HepG2 (cell line): ENCODE measurements at regions not wholly inside any gene's neighbourhood (a gene's known extent, or its start where the extent isn't known, plus 50 kb on each side); places are given as distances from the start of the nearest gene placed in this dataset.

ENCODE experiments used
- FOSL2 ChIP-seq: sonication (generic); formaldehyde crosslinking; IDR thresholded peaks from 2 replicates; pipeline ENCODE4 v1.4.0; 2020; ENCODE audit warnings: missing genetic modification reagents
- SAP130 ChIP-seq: IDR thresholded peaks from 2 replicates; pipeline ENCODE4 v1.6.1; 2016; ENCODE audit warnings: low read depth
- SMAD3 ChIP-seq: sonication (generic); formaldehyde crosslinking; IDR thresholded peaks from 2 replicates; pipeline ENCODE4 v1.4.0; 2020; ENCODE audit warnings: missing genetic modification reagents
- ZNF317 ChIP-seq: sonication (generic); formaldehyde crosslinking; IDR thresholded peaks from 2 replicates; pipeline ENCODE4 v1.5.0; 2020; ENCODE audit warnings: mild to moderate bottlenecking, missing genetic modification reagents
- ZNF331 ChIP-seq: sonication (generic); formaldehyde crosslinking; IDR thresholded peaks from 2 replicates; pipeline ENCODE4 v1.4.0; 2020; ENCODE audit warnings: missing genetic modification reagents
- ZNF362 ChIP-seq: sonication (generic); formaldehyde crosslinking; IDR thresholded peaks from 2 replicates; pipeline ENCODE4 v1.4.0; 2020; ENCODE audit warnings: missing genetic modification reagents, mild to moderate bottlenecking, borderline replicate concordance
- ZNF451 ChIP-seq: sonication (generic); formaldehyde crosslinking; IDR thresholded peaks from 2 replicates; pipeline ENCODE4 v1.5.0; 2020; ENCODE audit warnings: mild to moderate bottlenecking, missing genetic modification reagents
- ZNF644 ChIP-seq: IDR thresholded peaks from 2 replicates; pipeline ENCODE4 v1.6.1; 2016; ENCODE audit warnings: low read depth
- ZNF749 ChIP-seq: sonication (generic); formaldehyde crosslinking; IDR thresholded peaks from 2 replicates; pipeline ENCODE4 v1.8.0; 2022; ENCODE audit warnings: mild to moderate bottlenecking, missing genetic modification reagents, moderate library complexity, borderline replicate concordance
- ZNF878 ChIP-seq: sonication (generic); formaldehyde crosslinking; IDR thresholded peaks from 2 replicates; pipeline ENCODE4 v1.8.1; 2023; ENCODE audit warnings: mild to moderate bottlenecking, missing genetic modification reagents, moderate library complexity
- TF ChIP-seq, protein P1 (sequence below), 2 experiments: fragments of 450-650 bp in 1 of 2; sonication (generic) in 1 of 2; formaldehyde crosslinking in 1 of 2; IDR thresholded peaks; 2 replicates each; pipeline versions ENCODE4 v1.6.1 to v1.8.0; 2016 to 2022; ENCODE audit warnings: antibody characterized with exemption in 1 of 2, mild to moderate bottlenecking in 1 of 2, missing genetic modification reagents in 1 of 2
- TF ChIP-seq, protein P2 (sequence below): sonication (generic); formaldehyde crosslinking; IDR thresholded peaks from 2 replicates; pipeline ENCODE4 v1.4.0; 2020; ENCODE audit warnings: missing genetic modification reagents, borderline replicate concordance

DNA sequence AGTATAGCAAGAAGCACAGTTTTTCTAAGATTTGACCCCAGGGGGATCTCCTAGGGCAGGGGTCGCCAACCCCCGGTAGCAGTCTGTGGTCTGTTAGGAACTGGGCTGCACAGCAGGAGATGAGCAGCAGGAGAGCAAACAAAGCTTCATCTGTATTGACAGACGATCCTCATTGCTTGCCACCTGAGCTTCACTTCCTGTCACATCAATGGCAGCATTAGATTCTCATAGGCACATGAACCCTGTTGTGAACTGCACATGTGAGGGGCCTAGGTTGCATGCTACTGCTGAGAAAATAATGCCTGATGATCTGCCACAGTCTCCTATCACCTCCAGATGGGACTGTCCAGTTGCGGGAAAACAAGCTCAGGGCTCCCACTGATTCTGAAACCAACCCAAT lies 136.2 kb downstream of the RGPD3 start (continued):
- TF ChIP-seq ZNF451 (CRISPR knock-in tag) (0 out of 2 replicates have a peak, but pooled peaks have one; percentile 45), ZNF878 (CRISPR knock-in tag) (peak; percentile 79; the same call in 1 of the 2 replicates), ZNF362 (CRISPR knock-in tag) (0 out of 2 replicates have a peak, but pooled peaks have one; percentile 21), ZNF331 (peak; percentile 92), FOSL2 (peak; percentile 29; the same call in 1 of the 2 replicates), SMAD3 (peak; percentile 61; the same call in 1 of the 2 replicates), ZNF644 (CRISPR knock-in tag) (peak; percentile 95), SAP130 (CRISPR knock-in tag) (peak; percentile 74), ZNF749 (CRISPR knock-in tag) (no peak), ZNF317 (CRISPR knock-in tag) (peak; percentile 93)
- TF ChIP-seq, protein P1, sequence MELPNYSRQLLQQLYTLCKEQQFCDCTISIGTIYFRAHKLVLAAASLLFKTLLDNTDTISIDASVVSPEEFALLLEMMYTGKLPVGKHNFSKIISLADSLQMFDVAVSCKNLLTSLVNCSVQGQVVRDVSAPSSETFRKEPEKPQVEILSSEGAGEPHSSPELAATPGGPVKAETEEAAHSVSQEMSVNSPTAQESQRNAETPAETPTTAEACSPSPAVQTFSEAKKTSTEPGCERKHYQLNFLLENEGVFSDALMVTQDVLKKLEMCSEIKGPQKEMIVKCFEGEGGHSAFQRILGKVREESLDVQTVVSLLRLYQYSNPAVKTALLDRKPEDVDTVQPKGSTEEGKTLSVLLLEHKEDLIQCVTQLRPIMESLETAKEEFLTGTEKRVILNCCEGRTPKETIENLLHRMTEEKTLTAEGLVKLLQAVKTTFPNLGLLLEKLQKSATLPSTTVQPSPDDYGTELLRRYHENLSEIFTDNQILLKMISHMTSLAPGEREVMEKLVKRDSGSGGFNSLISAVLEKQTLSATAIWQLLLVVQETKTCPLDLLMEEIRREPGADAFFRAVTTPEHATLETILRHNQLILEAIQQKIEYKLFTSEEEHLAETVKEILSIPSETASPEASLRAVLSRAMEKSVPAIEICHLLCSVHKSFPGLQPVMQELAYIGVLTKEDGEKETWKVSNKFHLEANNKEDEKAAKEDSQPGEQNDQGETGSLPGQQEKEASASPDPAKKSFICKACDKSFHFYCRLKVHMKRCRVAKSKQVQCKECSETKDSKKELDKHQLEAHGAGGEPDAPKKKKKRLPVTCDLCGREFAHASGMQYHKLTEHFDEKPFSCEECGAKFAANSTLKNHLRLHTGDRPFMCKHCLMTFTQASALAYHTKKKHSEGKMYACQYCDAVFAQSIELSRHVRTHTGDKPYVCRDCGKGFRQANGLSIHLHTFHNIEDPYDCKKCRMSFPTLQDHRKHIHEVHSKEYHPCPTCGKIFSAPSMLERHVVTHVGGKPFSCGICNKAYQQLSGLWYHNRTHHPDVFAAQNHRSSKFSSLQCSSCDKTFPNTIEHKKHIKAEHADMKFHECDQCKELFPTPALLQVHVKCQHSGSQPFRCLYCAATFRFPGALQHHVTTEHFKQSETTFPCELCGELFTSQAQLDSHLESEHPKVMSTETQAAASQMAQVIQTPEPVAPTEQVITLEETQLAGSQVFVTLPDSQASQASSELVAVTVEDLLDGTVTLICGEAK (IDR thresholded peaks at IDR 0.05), result no peak
- TF ChIP-seq, protein P1 (CRISPR knock-in tag; IDR thresholded peaks at IDR 0.05), result peak; percentile 60; the same call in 1 of the 2 replicates
- TF ChIP-seq, protein P2, sequence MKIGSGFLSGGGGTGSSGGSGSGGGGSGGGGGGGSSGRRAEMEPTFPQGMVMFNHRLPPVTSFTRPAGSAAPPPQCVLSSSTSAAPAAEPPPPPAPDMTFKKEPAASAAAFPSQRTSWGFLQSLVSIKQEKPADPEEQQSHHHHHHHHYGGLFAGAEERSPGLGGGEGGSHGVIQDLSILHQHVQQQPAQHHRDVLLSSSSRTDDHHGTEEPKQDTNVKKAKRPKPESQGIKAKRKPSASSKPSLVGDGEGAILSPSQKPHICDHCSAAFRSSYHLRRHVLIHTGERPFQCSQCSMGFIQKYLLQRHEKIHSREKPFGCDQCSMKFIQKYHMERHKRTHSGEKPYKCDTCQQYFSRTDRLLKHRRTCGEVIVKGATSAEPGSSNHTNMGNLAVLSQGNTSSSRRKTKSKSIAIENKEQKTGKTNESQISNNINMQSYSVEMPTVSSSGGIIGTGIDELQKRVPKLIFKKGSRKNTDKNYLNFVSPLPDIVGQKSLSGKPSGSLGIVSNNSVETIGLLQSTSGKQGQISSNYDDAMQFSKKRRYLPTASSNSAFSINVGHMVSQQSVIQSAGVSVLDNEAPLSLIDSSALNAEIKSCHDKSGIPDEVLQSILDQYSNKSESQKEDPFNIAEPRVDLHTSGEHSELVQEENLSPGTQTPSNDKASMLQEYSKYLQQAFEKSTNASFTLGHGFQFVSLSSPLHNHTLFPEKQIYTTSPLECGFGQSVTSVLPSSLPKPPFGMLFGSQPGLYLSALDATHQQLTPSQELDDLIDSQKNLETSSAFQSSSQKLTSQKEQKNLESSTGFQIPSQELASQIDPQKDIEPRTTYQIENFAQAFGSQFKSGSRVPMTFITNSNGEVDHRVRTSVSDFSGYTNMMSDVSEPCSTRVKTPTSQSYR, result peak; percentile 25; the same call in 1 of the 2 replicates
